BLaER1 treated with 17β-estradiol and CSF1 and Interleukin-3, amounts not matched to agents 10 nM and 100 nM (cell line): ENCODE measurements at regions not wholly inside any gene's neighbourhood (a gene's known extent, or its start where the extent isn't known, plus 50 kb on each side); places are given as distances from the start of the nearest gene placed in this dataset.

Experiments
- H3K27ac ChIP-seq, 11 experiments: shearing (Covaris generic); formaldehyde crosslinking; 2 replicates each; pipeline ENCODE4 v1.8.1; 2022
- H3K27me3 ChIP-seq, 11 experiments: shearing (Covaris generic); formaldehyde crosslinking; 2 replicates each; pipeline ENCODE4 v1.8.1; 2022
- H3K36me3 ChIP-seq, 11 experiments: shearing (Covaris generic); formaldehyde crosslinking; 2 replicates each; pipeline ENCODE4 v1.8.1; 2022
- H3K4me1 ChIP-seq, 10 experiments: shearing (Covaris generic); formaldehyde crosslinking; 2 replicates each; pipeline ENCODE4 v1.8.1; 2022
- H3K4me2 ChIP-seq, 11 experiments: shearing (Covaris generic); formaldehyde crosslinking; 2 replicates each; pipeline ENCODE4 v1.8.1; 2022
- H3K4me3 ChIP-seq, 10 experiments: shearing (Covaris generic); formaldehyde crosslinking; 2 replicates each; pipeline ENCODE4 v1.8.1; 2022
- H3K9ac ChIP-seq, 11 experiments: shearing (Covaris generic); formaldehyde crosslinking; 2 replicates each; pipeline ENCODE4 v1.8.1; 2022
- H3K9me3 ChIP-seq, 11 experiments: shearing (Covaris generic); formaldehyde crosslinking; replicated peaks in 1 of 11; 2 replicates each; pipeline ENCODE4 v1.8.1; 2022
- H4K20me1 ChIP-seq, 11 experiments: shearing (Covaris generic); formaldehyde crosslinking; 2 replicates each; pipeline ENCODE4 v1.8.1; 2022
- Cebpa-rat ChIP-seq, 11 experiments: shearing (Covaris generic); IDR thresholded peaks; 2 replicates each; pipeline ENCODE4 v1.8.1; 2022

GRCh38 chr4:137583671-137584070 lies 51.4 kb upstream of the PCDH18 start:
- Histone ChIP-seq H3K9ac (no peak overlapping the region), H3K4me1 (no peaks in the 10 kb centered on the region), H3K36me3 (no peaks in the 10 kb centered on the region), H3K27me3 (no peaks in the 10 kb centered on the region), H3K4me3 (no peak overlapping the region), H4K20me1 (no peaks in the 10 kb centered on the region), H3K9me3 (peaks cover 0 to 8% (median 6%) of the 10 kb centered on the region in 11 experiments; a peak in 10 of 22 replicates), H3K27ac (no peak overlapping the region), H3K4me2 (no peak overlapping the region)
- no peak for TF ChIP-seq Cebpa-rat (IDR thresholded peaks at IDR 0.05)
